ENCODE measurements at regions not wholly inside any gene's neighbourhood (a gene's known extent, or its start where the extent isn't known, plus 50 kb on each side); places are given as distances from the start of the nearest gene placed in this dataset.

DNA sequence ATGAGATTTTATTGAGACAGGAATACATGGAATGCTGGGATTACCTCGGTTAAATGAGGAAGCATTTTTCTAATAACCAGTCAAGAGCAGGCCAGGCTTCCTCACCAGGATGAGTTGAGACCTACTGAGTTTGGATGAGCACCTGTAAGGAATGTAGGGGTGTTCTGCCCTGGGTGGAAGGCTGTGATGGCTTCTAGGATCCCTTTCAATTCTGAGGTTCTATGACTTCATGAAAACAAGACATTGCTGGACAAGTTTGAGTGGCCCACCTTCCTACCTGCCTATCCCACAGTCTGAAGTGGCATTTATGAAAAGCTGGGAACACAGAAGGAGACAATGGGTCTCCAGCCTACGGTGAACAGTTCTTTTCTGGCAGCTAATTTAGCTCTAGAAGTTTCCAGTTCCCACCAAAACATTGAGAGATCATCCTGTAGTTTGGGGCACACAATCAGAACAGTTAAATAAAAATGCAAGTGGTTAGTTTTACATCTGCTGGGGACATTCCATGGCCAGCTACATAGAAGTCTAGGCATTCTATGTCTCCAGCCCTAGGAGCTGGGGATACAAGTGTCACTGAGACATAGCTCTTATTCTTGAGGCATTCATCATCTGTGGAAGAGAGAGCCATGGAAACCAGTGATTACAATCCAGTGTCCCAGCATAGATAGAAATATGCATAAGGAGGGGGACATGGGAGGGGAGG lies 51.3 kb upstream of the TSPAN2 start:
- H3K4me1 Mint-ChIP-seq (ENCODE audit: low read depth), result peaks cover 7% of the 10 kb centered on the region
- no peaks in the 10 kb centered on the region for H3K36me3 Mint-ChIP-seq (ENCODE audit: low read depth)
- H3K27ac Mint-ChIP-seq, result no peak overlapping the region
- H3K27me3 Mint-ChIP-seq (ENCODE audit: insufficient read depth), result peaks cover 17% of the 10 kb centered on the region
- DNase-seq (ENCODE audit: low spot score), result no peak
- intact Hi-C loops (cut with micrococcal nuclease), result no loop called here
- H3K4me3 Mint-ChIP-seq, result no peak overlapping the region
- H3K9me3 Mint-ChIP-seq, result no peaks in the 10 kb centered on the region

DNA sequence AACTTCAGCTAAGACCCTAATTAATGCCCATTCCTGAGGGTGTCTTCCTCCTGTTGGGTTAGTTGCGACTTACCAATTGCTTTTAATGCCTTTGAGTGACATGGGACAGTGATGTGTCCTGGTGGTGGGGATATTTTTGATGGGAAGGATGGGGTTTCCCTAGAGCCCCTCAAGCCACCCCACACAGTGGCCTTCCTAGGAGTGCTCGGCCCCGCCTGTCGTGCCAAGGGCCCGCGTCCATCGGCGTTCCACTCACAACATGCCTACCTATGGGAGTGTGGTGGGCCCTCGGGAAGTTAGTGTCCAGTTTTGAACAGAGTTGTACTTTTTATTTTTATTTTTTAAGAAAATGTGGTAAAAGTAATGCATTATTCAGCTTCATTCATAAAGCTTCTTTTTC lies 50.1 kb upstream of the TSPAN2 start:
- H3K27ac Mint-ChIP-seq, result no peak overlapping the region
- no peak overlapping the region for H3K4me3 Mint-ChIP-seq
- peaks cover 15% of the 10 kb centered on the region for H3K27me3 Mint-ChIP-seq (ENCODE audit: insufficient read depth)
- intact Hi-C loops (cut with micrococcal nuclease), result loop anchor here (1.0 to 5.0 kb wide), 3 partner anchors 330 to 633 kb away; no protein-coding TSS in a partner anchor
- H3K4me1 Mint-ChIP-seq (ENCODE audit: low read depth), result peaks cover 7% of the 10 kb centered on the region
- no peaks in the 10 kb centered on the region for H3K9me3 Mint-ChIP-seq
- no peaks in the 10 kb centered on the region for H3K36me3 Mint-ChIP-seq (ENCODE audit: low read depth)
- DNase-seq (ENCODE audit: low spot score), result no peak
